HEK293 (cell line): ENCODE measurements at regions not wholly inside any gene's neighbourhood (a gene's known extent, or its start where the extent isn't known, plus 50 kb on each side); places are given as distances from the start of the nearest gene placed in this dataset.
"Not testable (repeated sequence)": the region's sequence is repeated elsewhere in the genome, so short reads cannot be mapped to it uniquely, and the experiment has no call there.

ENCODE experiments used
- GLIS2 ChIP-seq: fragments of 450-650 bp; formaldehyde crosslinking; IDR thresholded peaks from 2 replicates; pipeline ENCODE4 v1.5.1; 2016; ENCODE audit warnings: missing biosample characterization, missing genetic modification characterization
- ZNF157 ChIP-seq: fragments of 450-650 bp; formaldehyde crosslinking; IDR thresholded peaks from 2 replicates; pipeline ENCODE4 v1.5.1; 2016; ENCODE audit warnings: missing biosample characterization, missing genetic modification characterization
- ZNF37A ChIP-seq: fragments of 450-650 bp; IDR thresholded peaks from 2 replicates; pipeline ENCODE4 v1.5.1; 2018; ENCODE audit warnings: missing biosample characterization, missing genetic modification characterization
- TF ChIP-seq, protein P1 (sequence below): fragments of 450-650 bp; formaldehyde crosslinking; IDR thresholded peaks from 2 replicates; pipeline ENCODE4 v1.5.1; 2016; ENCODE audit warnings: missing biosample characterization, missing genetic modification characterization

- TF ChIP-seq, protein P1, sequence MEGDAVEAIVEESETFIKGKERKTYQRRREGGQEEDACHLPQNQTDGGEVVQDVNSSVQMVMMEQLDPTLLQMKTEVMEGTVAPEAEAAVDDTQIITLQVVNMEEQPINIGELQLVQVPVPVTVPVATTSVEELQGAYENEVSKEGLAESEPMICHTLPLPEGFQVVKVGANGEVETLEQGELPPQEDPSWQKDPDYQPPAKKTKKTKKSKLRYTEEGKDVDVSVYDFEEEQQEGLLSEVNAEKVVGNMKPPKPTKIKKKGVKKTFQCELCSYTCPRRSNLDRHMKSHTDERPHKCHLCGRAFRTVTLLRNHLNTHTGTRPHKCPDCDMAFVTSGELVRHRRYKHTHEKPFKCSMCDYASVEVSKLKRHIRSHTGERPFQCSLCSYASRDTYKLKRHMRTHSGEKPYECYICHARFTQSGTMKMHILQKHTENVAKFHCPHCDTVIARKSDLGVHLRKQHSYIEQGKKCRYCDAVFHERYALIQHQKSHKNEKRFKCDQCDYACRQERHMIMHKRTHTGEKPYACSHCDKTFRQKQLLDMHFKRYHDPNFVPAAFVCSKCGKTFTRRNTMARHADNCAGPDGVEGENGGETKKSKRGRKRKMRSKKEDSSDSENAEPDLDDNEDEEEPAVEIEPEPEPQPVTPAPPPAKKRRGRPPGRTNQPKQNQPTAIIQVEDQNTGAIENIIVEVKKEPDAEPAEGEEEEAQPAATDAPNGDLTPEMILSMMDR (tag by site-specific recombination), result not testable (repeated sequence)
- TF ChIP-seq ZNF37A, ZNF157 (tag by site-specific recombination): not testable (repeated sequence)
- TF ChIP-seq GLIS2 (tag by site-specific recombination), result 0 out of 2 replicates have a peak, but pooled peaks have one; percentile 22
Observed at GRCh38 chr6:86026890-86027289, 384.2 kb upstream of the SYNCRIP start.
